Stimulated activated memory B cell treated with anti-CD40 and anti-IgM and Interleukin-4, amounts not matched to agents 10 μg/mL and 1 μg/mL and 100 μg/mL, for 72 hours (primary cell): ENCODE measurements at regions not wholly inside any gene's neighbourhood (a gene's known extent, or its start where the extent isn't known, plus 50 kb on each side); places are given as distances from the start of the nearest gene placed in this dataset.

Experiments used
- ATAC-seq: fragments of 150-1000 bp; cut with Tn5 transposase; 2 replicates; pipeline ENCODE4 v1.10.0; 2021
- H3K27ac Mint-ChIP-seq: one replicate; pipeline ENCODE4 v1.8.0; 2022; ENCODE audit warnings: mild to moderate bottlenecking, mixed read lengths
- H3K27me3 Mint-ChIP-seq: one replicate; pipeline ENCODE4 v1.8.0; 2022; ENCODE audit warnings: mixed read lengths
- H3K36me3 Mint-ChIP-seq: one replicate; pipeline ENCODE4 v1.8.0; 2022; ENCODE audit warnings: mixed read lengths
- H3K4me1 Mint-ChIP-seq: one replicate; pipeline ENCODE4 v1.8.0; 2022; ENCODE audit warnings: mixed read lengths
- H3K4me3 Mint-ChIP-seq: one replicate; pipeline ENCODE4 v1.8.0; 2022; ENCODE audit warnings: mild to moderate bottlenecking, moderate library complexity, mixed read lengths
- H3K9me3 Mint-ChIP-seq: one replicate; pipeline ENCODE4 v1.8.0; 2022; ENCODE audit warnings: mixed read lengths

DNA sequence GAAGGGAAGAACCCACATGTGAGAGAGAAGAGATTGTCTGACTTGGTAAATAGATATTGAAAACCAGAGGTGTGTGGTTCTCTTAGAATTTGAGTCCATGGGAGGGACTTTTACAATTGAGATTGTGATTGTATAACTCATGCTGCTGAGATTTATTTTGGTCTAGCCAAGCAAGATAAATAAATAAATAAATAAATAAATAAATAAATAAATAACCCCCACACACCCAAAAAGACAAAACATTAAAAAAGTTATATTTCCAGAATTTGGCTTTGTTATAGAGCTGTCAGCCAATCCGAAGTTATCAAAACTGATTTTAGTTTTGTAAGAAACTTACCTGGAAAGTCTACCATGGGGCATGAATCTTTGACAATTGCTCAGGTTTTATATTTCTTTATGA, 416.6 kb downstream of the ZSWIM6 start:
- Mint-ChIP-seq H3K27ac (no peak overlapping the region), H3K4me1 (no peaks in the 10 kb centered on the region), H3K27me3 (no peaks in the 10 kb centered on the region), H3K36me3 (no peaks in the 10 kb centered on the region), H3K9me3 (peaks cover 6% of the 10 kb centered on the region), H3K4me3 (no peak overlapping the region)
- no peak for ATAC-seq

DNA sequence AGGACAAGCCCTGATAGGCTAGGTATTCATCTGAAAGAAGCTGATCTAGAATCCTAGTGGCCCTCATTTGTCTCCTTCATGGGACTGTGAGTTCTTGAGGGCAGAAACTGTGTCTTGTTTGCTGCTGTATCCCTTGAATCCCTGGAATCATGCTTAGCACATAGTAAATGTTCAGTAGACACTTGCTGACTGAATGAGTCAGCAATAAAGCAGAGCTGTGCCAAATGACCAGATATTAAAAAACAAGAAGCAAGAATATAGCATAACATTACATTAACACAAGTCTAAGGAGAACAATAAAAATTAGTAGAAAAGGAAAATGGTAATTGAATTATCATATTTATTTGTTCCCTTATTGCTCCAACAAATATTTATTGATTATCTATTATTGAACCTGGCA, 420.5 kb downstream of the ZSWIM6 start:
- ATAC-seq: no peak
- peaks cover 3% of the 10 kb centered on the region for H3K9me3 Mint-ChIP-seq
- no peak overlapping the region for H3K27ac Mint-ChIP-seq
- H3K4me3 Mint-ChIP-seq: no peak overlapping the region
- no peaks in the 10 kb centered on the region for H3K27me3 Mint-ChIP-seq
- no peaks in the 10 kb centered on the region for H3K4me1 Mint-ChIP-seq
- no peaks in the 10 kb centered on the region for H3K36me3 Mint-ChIP-seq

DNA sequence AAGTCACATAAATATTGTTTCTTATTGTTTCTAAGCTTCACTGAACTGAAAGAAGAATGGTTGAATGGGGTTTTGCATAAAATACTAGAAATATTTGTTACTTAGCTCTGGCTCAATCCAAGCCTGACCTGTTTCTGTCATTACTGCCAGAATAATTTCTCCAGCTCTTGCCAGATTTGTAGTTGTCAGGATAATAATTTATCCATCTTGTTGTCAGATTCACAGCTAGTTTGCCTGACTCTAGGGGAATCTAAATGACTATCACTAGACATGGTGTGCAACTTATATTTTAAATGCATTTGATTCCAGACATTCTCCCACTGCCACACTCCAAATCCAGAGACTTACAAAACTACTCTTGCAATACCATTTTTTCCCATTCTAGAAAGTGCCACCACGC, 422.7 kb downstream of the ZSWIM6 start:
- peaks cover 3% of the 10 kb centered on the region for H3K9me3 Mint-ChIP-seq
- no peak overlapping the region for H3K4me3 Mint-ChIP-seq
- H3K4me1 Mint-ChIP-seq: no peaks in the 10 kb centered on the region
- no peak overlapping the region for H3K27ac Mint-ChIP-seq
- no peaks in the 10 kb centered on the region for H3K27me3 Mint-ChIP-seq
- no peak for ATAC-seq
- H3K36me3 Mint-ChIP-seq: no peaks in the 10 kb centered on the region

DNA sequence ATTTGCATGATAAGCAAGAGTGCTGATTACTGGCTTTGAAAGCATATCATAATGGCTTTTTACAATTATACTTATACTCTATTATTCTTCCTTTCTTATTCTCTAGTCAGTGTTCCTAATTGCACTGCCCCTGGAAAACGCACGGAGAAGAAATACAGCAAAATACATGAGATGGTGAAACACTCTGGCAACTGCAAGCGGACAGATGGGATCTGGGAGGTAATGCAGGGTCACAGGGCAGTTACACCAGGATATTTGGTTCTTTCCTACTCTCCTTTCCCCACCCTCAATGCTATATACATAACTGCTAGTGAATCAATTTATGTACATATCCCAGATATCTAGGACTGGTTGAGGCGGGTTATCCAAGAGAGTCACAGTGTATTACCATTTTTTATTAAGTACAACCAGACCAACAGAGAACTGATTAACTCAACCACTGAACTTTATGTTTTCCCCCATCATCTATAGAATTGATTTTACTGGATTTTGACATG, 423.7 kb downstream of the ZSWIM6 start:
- Mint-ChIP-seq H3K9me3 (no peaks in the 10 kb centered on the region), H3K4me3 (no peak overlapping the region), H3K36me3 (no peaks in the 10 kb centered on the region), H3K27ac (no peak overlapping the region), H3K4me1 (no peaks in the 10 kb centered on the region), H3K27me3 (no peaks in the 10 kb centered on the region)
- no peak for ATAC-seq

DNA sequence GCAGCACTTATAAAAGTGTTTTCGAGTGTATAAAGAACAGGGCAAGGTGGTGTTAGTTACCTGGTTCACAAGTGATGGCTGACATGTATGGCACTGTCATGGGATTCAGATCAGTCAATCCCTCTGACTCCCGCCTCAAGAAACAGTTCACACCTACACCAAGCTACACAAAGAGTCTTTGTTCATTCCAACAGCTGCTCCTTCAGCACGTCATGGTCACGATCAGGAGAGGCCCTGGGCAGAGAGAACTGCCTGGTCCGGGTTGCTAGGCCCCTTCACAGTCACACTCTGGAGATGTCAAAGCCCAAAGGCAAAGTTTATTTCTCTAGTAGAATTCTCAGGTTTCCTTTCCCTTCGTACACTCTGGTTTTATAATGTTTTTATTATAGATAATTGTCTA, 426.7 kb downstream of the ZSWIM6 start:
- Mint-ChIP-seq H3K27me3 (no peaks in the 10 kb centered on the region), H3K36me3 (no peaks in the 10 kb centered on the region), H3K4me1 (no peaks in the 10 kb centered on the region)

DNA sequence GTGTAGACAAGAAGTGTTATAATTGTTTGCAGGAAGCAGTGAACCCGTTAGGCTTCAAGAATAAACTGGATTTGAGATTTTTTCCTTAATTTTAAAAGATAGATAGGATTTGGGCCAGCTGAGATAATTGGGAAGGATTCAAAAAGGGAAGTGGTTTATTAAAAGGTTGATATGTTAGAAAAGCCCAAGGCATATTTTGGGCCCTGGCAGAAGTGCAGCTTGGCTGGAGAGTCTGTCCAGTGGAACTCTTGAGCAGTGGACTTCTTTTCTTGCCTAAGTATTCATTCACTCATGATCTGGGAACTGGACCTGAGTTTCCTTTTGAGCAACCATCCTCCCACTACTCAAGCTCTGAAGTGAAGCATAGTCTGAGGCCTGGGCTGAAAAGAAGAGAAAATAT, 433.4 kb downstream of the ZSWIM6 start:
- Mint-ChIP-seq H3K36me3 (no peaks in the 10 kb centered on the region), H3K27ac (no peak overlapping the region), H3K27me3 (peaks cover 13% of the 10 kb centered on the region), H3K9me3 (peaks cover 3% of the 10 kb centered on the region), H3K4me1 (no peaks in the 10 kb centered on the region), H3K4me3 (no peak overlapping the region)
- ATAC-seq: no peak

More for the DNA sequence above, 426.7 kb downstream of the ZSWIM6 start:
- Mint-ChIP-seq H3K4me3 (no peak overlapping the region), H3K27ac (no peak overlapping the region), H3K9me3 (peaks cover 3% of the 10 kb centered on the region)
- ATAC-seq: no peak

DNA sequence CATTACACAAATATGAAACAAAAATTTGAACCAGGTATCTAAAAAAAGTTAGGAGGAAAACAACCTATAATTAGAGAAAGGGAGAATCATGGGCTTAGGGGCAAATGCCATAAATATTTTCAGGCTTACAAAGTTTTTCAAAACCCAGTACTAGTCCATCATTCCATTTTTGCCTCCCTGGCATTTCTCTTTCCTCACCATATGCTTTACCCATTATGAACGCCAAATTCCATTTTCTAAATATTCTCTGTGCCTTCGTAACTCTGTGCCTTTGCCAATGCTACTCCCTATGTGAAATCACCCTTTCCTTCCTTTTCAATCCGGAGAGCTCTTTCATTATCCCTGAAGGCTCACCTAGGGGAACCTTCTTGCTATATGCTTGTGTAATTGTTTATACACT, 434.1 kb downstream of the ZSWIM6 start:
- Mint-ChIP-seq H3K36me3 (no peaks in the 10 kb centered on the region), H3K27ac (no peak overlapping the region), H3K9me3 (peaks cover 3% of the 10 kb centered on the region), H3K4me3 (no peak overlapping the region), H3K4me1 (no peaks in the 10 kb centered on the region), H3K27me3 (peaks cover 13% of the 10 kb centered on the region)
- no peak for ATAC-seq

DNA sequence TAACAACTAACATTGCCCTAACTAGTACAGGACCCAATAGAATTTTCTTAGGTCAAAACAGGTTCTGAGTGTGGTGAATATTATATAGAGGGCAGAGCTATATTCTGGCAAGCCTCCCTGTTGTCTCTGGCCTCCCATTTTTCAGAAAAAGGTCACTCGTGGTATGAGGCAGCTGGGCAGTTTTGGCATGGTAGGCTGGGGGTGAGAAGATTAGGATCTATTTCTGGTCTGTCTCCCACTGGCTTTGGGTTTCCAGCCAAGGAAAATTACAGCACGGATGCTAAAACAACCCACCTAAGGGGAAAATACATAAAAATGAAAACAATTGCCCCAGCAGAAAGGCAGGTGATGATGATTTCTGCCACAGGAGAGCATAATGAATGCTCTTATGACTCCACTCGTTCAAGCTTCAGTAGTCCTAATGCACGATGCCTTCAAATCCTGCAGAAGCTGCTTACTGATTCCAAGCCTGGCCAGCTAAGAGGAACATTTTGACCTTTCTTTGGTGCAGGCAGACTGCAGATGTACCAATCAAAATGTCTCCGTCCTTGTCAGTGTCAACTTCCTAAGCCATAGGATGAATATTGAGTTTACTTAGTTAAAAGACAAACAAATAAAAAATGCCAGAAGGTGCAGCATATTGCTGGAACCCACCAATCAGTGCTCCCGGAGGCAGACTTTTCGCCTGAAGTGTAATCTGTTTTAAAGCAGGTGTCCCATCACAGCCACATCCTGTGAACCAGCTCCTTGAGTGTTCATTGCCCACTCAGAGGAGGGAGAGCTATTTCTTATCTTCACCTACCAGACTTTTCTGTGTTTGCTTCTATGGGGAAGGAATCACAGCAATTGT, 435.4 kb downstream of the ZSWIM6 start:
- Mint-ChIP-seq H3K4me3 (no peak overlapping the region), H3K9me3 (peaks cover 6% of the 10 kb centered on the region), H3K27me3 (peaks cover 13% of the 10 kb centered on the region), H3K4me1 (no peaks in the 10 kb centered on the region), H3K36me3 (no peaks in the 10 kb centered on the region), H3K27ac (no peak overlapping the region)
- no peak for ATAC-seq

DNA sequence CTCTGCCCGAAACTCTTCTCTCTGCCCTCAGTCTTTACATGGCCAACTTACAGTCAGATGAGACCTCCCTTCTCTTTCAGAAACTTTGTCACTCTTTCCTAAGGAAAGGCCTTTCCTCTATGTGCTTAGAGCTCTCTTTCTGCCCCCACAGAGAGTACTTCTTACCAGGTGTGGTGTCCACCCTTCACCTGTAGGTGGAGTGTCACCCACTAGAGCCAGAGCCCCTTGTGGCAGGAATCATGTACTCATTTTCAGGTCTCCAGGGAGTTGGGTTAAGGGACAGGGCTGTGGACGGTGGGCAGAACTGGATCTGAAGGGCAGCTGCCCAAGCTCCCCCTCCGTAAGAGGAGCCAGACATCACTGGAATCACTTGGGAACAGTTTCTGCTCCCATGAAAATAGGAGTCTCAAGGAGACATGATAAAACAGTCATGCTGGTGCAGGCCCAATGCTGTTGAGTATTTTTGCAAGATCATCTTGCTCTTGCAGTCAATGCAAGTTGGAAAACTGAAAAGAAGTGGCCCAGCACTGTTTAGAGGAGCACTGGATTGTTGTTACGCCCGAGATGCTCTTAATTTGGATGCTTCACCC, 436.7 kb downstream of the ZSWIM6 start:
- ATAC-seq: no peak
- Mint-ChIP-seq H3K4me3 (no peak overlapping the region), H3K27ac (no peak overlapping the region), H3K27me3 (peaks cover 13% of the 10 kb centered on the region), H3K4me1 (no peaks in the 10 kb centered on the region), H3K9me3 (peaks cover 3% of the 10 kb centered on the region), H3K36me3 (no peaks in the 10 kb centered on the region)

DNA sequence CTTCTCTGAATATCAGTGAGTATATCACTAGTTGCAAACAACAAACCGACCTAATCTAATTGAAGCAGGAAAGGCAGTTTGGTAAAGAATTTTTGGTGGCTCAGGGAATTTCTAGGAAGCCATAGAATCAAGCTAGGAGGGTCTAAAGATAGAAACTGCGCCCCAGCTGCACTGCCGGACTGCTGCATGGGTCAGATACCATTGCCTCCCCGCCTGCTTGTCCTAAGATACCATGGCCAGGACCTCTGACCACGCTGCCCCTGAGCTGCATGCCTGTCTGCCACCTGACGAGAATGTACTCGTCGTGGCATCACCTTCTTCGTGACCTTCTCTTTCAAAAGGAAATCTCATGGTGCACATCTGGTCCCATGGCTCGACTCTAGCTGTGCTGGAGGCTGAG, 439.0 kb downstream of the ZSWIM6 start:
- ATAC-seq: no peak
- Mint-ChIP-seq H3K4me1 (no peaks in the 10 kb centered on the region), H3K4me3 (no peak overlapping the region), H3K36me3 (no peaks in the 10 kb centered on the region), H3K27ac (no peak overlapping the region), H3K27me3 (no peaks in the 10 kb centered on the region), H3K9me3 (peaks cover 3% of the 10 kb centered on the region)

DNA sequence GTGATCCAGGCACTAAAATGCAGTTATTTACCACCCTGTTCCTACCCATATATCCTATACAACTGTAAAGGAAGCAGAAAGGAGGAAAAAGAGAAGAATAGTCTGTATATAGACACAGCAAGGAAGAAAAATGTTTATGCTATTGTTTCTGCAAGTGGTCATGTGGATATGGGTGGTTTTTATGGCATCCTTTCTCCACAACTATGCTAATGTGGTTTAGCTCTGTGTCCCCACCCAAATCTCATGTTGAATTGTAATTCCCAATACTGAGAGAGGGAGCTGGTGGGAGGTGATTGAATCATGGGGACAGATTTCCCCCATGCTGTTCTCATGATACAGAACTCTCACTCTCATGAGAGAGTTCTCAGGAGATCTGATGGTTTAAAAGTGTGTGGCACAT, 439.8 kb downstream of the ZSWIM6 start:
- peaks cover 3% of the 10 kb centered on the region for H3K9me3 Mint-ChIP-seq
- H3K4me3 Mint-ChIP-seq: no peak overlapping the region
- no peaks in the 10 kb centered on the region for H3K4me1 Mint-ChIP-seq
- H3K36me3 Mint-ChIP-seq: no peaks in the 10 kb centered on the region
- no peak overlapping the region for H3K27ac Mint-ChIP-seq
- ATAC-seq: no peak
- H3K27me3 Mint-ChIP-seq: no peaks in the 10 kb centered on the region

DNA sequence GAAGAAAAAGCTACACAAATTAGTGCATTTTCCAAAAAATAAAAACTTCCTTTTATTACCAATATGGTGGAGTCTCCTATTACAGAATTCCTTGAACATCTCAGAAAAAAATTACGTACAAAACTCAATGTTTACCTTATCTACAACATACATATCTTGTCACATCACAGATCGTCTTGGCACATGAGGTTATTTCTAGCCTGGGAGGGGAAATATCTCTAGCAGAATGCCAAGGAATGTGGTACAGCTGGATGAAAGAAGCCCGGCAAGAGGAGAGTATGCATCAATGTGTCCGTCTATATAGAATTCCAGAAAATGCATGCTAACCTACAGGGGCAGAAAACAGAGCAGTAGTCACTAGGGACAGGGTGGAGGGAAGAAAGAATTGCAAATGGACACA, 443.8 kb downstream of the ZSWIM6 start:
- Mint-ChIP-seq H3K36me3 (no peaks in the 10 kb centered on the region), H3K4me3 (no peak overlapping the region), H3K4me1 (no peaks in the 10 kb centered on the region), H3K27ac (no peak overlapping the region), H3K9me3 (peaks cover 3% of the 10 kb centered on the region), H3K27me3 (peaks cover 12% of the 10 kb centered on the region)
- ATAC-seq: no peak

DNA sequence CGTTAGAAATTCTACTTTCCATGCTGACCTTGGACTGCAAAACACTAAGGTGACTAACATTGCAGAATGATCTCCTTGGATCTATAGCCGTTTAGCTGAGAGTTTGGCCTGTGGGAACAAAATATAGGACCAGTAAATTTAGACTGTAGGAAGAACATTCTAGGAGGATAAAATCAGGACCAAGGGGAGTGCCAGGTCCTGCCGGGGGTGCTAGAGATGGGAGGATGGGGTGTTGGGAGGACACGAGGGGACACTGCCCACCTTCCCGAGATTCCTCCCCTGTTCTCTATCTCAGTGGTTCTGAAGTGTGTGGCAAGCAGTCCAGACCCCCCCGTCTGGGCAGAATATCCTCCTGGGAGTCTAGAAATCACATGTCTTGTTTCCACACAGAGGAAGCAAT, 445.2 kb downstream of the ZSWIM6 start:
- peaks cover 12% of the 10 kb centered on the region for H3K27me3 Mint-ChIP-seq
- H3K4me3 Mint-ChIP-seq: no peak overlapping the region
- no peak overlapping the region for H3K27ac Mint-ChIP-seq
- H3K4me1 Mint-ChIP-seq: no peaks in the 10 kb centered on the region
- no peaks in the 10 kb centered on the region for H3K9me3 Mint-ChIP-seq
- ATAC-seq: no peak
- H3K36me3 Mint-ChIP-seq: no peaks in the 10 kb centered on the region

DNA sequence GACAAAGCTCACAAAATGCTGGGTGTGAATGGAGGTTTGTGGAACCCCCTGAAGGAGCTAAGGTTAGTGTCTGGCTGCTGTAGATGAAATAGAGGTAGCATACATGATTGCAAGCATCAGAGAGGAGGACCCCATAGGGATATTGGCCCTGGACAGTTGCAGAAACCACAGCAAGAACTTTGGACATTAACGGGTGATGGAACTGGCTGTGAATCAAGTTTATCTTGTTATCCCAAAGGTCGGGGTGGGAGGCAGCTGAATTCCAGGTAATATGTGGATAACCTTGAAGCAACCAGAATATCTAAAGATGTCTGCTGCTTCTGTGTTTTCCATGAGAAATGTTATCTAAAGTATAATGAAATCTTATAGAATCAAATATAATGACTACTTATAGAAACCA, 447.7 kb downstream of the ZSWIM6 start:
- Mint-ChIP-seq H3K4me3 (no peak overlapping the region), H3K36me3 (no peaks in the 10 kb centered on the region), H3K9me3 (no peaks in the 10 kb centered on the region), H3K27ac (no peak overlapping the region), H3K4me1 (no peaks in the 10 kb centered on the region), H3K27me3 (peaks cover 21% of the 10 kb centered on the region)
- ATAC-seq: no peak

DNA sequence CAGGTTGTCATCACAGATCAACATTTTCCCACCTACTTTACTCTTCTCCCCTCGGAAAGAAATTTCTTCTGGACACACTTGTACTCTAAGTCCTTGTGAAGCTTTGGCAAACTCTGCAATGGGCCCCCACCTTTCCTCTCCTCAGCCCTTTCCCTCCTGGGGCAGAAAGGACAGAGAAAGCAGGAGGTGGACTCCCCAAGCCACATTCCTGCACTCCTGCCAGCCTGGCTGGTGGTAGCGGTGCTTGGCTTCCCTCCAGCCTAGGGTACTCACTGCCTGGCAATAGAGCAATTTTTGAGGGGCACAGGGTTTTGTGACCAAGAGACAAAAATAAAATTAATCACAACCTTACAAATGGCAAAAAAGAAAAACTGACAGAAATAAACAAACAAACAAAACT, 451.4 kb downstream of the ZSWIM6 start:
- Mint-ChIP-seq H3K9me3 (no peaks in the 10 kb centered on the region), H3K27ac (no peak overlapping the region), H3K27me3 (peaks cover 21% of the 10 kb centered on the region), H3K4me1 (no peaks in the 10 kb centered on the region), H3K4me3 (no peak overlapping the region), H3K36me3 (no peaks in the 10 kb centered on the region)
- ATAC-seq: no peak

DNA sequence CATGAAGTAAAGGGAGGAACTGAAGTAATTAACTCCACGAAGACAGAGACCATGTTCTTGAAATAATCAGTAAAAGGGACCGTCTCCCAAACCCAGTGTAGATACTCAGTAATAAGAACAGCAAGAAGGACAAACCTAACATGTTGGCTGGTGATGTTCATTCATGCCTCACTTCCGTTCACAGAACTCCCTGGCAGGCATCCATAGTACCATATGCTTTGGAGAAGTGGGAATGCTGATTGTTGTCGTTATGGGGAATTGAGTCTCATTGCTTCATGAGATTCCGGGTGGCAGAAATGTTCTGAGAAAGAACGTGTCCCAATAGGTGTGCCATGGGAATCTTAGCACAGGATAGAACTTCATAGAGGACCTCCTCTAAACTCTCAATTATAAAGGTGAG, 452.3 kb downstream of the ZSWIM6 start:
- Mint-ChIP-seq H3K4me3 (no peak overlapping the region), H3K27ac (no peak overlapping the region), H3K36me3 (no peaks in the 10 kb centered on the region), H3K4me1 (no peaks in the 10 kb centered on the region), H3K27me3 (peaks cover 14% of the 10 kb centered on the region), H3K9me3 (no peaks in the 10 kb centered on the region)
- no peak for ATAC-seq
